ENCODE measurements at regions not wholly inside any gene's neighbourhood (a gene's known extent, or its start where the extent isn't known, plus 50 kb on each side); places are given as distances from the start of the nearest gene placed in this dataset.

GRCh38 chr13:90746230-90746629 is 601.3 kb upstream of the MIR17HG start:
- no peaks in the 10 kb centered on the region for H3K4me1 ChIP-seq (ENCODE audit: low read length)
- H3K79me2 ChIP-seq (ENCODE audit: low read length), result no peaks in the 10 kb centered on the region
- no peak overlapping the region for H3K9ac ChIP-seq (ENCODE audit: low read length)
- H3K27ac ChIP-seq (ENCODE audit: low read length), result no peak overlapping the region
- H3K36me3 ChIP-seq (replicated peaks; ENCODE audit: low read depth, low read length), result no peaks in the 10 kb centered on the region
- H3K27me3 ChIP-seq (ENCODE audit: low read depth, low read length), result no peaks in the 10 kb centered on the region
- no peaks in the 10 kb centered on the region for H3K9me3 ChIP-seq (ENCODE audit: insufficient read depth, low read length)
- no peak overlapping the region for H2AFZ ChIP-seq (ENCODE audit: low read depth, low read length)
- H4K20me1 ChIP-seq (ENCODE audit: insufficient read depth, low read length), result no peaks in the 10 kb centered on the region
- no peak for TF ChIP-seq CTCF (IDR thresholded peaks at IDR 0.05; ENCODE audit: low read depth, low read length)
- TF ChIP-seq EZH2phosphoT487 (IDR thresholded peaks at IDR 0.05; ENCODE audit: low read depth), result no peak
- H3K4me2 ChIP-seq (ENCODE audit: low read length), result no peak overlapping the region
- no peak overlapping the region for H3K4me3 ChIP-seq (ENCODE audit: low read length)

GRCh38 chr13:90750021-90750420 is 597.5 kb upstream of the MIR17HG start:
- H2AFZ ChIP-seq (ENCODE audit: low read depth, low read length), result peak overlapping the region; percentile 31; the same call in 1 of the 2 replicates
- no peak overlapping the region for H3K9ac ChIP-seq (ENCODE audit: low read length)
- no peaks in the 10 kb centered on the region for H3K9me3 ChIP-seq (ENCODE audit: insufficient read depth, low read length)
- no peaks in the 10 kb centered on the region for H3K27me3 ChIP-seq (ENCODE audit: low read depth, low read length)
- H3K4me1 ChIP-seq (ENCODE audit: low read length), result no peaks in the 10 kb centered on the region
- TF ChIP-seq CTCF (IDR thresholded peaks at IDR 0.05; ENCODE audit: low read depth, low read length) (no peak), EZH2phosphoT487 (IDR thresholded peaks at IDR 0.05; ENCODE audit: low read depth) (no peak)
- H4K20me1 ChIP-seq (ENCODE audit: insufficient read depth, low read length), result no peaks in the 10 kb centered on the region
- no peaks in the 10 kb centered on the region for H3K79me2 ChIP-seq (ENCODE audit: low read length)
- 0 out of 2 replicates have a peak overlapping the region, but pooled peaks have one; percentile 11 for H3K4me2 ChIP-seq (ENCODE audit: low read length)
- H3K36me3 ChIP-seq (replicated peaks; ENCODE audit: low read depth, low read length), result no peaks in the 10 kb centered on the region
- H3K4me3 ChIP-seq (ENCODE audit: low read length), result no peak overlapping the region
- H3K27ac ChIP-seq (ENCODE audit: low read length), result no peak overlapping the region

GRCh38 chr13:90751026-90751425 is 596.5 kb upstream of the MIR17HG start:
- Histone ChIP-seq H3K4me1 (ENCODE audit: low read length) (no peaks in the 10 kb centered on the region), H3K27ac (ENCODE audit: low read length) (no peak overlapping the region), H3K4me2 (ENCODE audit: low read length) (no peak overlapping the region), H3K36me3 (replicated peaks; ENCODE audit: low read depth, low read length) (no peaks in the 10 kb centered on the region), H3K27me3 (ENCODE audit: low read depth, low read length) (no peaks in the 10 kb centered on the region), H2AFZ (ENCODE audit: low read depth, low read length) (no peak overlapping the region), H3K79me2 (ENCODE audit: low read length) (no peaks in the 10 kb centered on the region), H3K4me3 (ENCODE audit: low read length) (no peak overlapping the region), H4K20me1 (ENCODE audit: insufficient read depth, low read length) (no peaks in the 10 kb centered on the region), H3K9me3 (ENCODE audit: insufficient read depth, low read length) (no peaks in the 10 kb centered on the region), H3K9ac (ENCODE audit: low read length) (no peak overlapping the region)
- TF ChIP-seq EZH2phosphoT487 (IDR thresholded peaks at IDR 0.05; ENCODE audit: low read depth) (no peak), CTCF (IDR thresholded peaks at IDR 0.05; ENCODE audit: low read depth, low read length) (no peak)

GRCh38 chr13:90752070-90752469 is 595.4 kb upstream of the MIR17HG start:
- Histone ChIP-seq H3K4me1 (ENCODE audit: low read length) (peaks cover under 1% of the 10 kb centered on the region; the same call in 1 of the 2 replicates), H3K9me3 (ENCODE audit: insufficient read depth, low read length) (no peaks in the 10 kb centered on the region), H3K79me2 (ENCODE audit: low read length) (no peaks in the 10 kb centered on the region), H3K4me2 (ENCODE audit: low read length) (no peak overlapping the region), H3K27me3 (ENCODE audit: low read depth, low read length) (no peaks in the 10 kb centered on the region), H3K36me3 (replicated peaks; ENCODE audit: low read depth, low read length) (no peaks in the 10 kb centered on the region), H2AFZ (ENCODE audit: low read depth, low read length) (no peak overlapping the region), H3K4me3 (ENCODE audit: low read length) (no peak overlapping the region), H3K9ac (ENCODE audit: low read length) (no peak overlapping the region), H3K27ac (ENCODE audit: low read length) (no peak overlapping the region), H4K20me1 (ENCODE audit: insufficient read depth, low read length) (no peaks in the 10 kb centered on the region)
- TF ChIP-seq EZH2phosphoT487 (IDR thresholded peaks at IDR 0.05; ENCODE audit: low read depth) (no peak), CTCF (IDR thresholded peaks at IDR 0.05; ENCODE audit: low read depth, low read length) (no peak)

All from OCI-LY3 (cell line).